Suprapubic skin (tissue), 4 donors: ENCODE measurements at regions not wholly inside any gene's neighbourhood (a gene's known extent, or its start where the extent isn't known, plus 50 kb on each side); places are given as distances from the start of the nearest gene placed in this dataset.

Source experiments
- DNase-seq, 2 donors: peaks; one replicate each; pipeline ENCODE4 v3.0.0-alpha.2; 2019; ENCODE audit warnings: low spot score in 2 of 2
- H3K27ac ChIP-seq: fragments of 200-600 bp; sonication (generic); one replicate; pipeline ENCODE4 v1.5.1; 2019
- H3K27me3 ChIP-seq: fragments of 200-600 bp; sonication (generic); one replicate; pipeline ENCODE4 v1.5.1; 2019
- H3K36me3 ChIP-seq: fragments of 200-600 bp; sonication (generic); one replicate; pipeline ENCODE4 v1.5.1; 2019
- H3K4me1 ChIP-seq: fragments of 200-600 bp; sonication (generic); one replicate; pipeline ENCODE4 v1.5.1; 2019
- H3K4me3 ChIP-seq: fragments of 200-600 bp; sonication (generic); one replicate; pipeline ENCODE4 v1.5.1; 2019; ENCODE audit warnings: mild to moderate bottlenecking
- H3K9me3 ChIP-seq: fragments of 200-600 bp; sonication (generic); one replicate; pipeline ENCODE4 v1.5.1; 2019
- EP300 ChIP-seq: sonication (generic); formaldehyde crosslinking; IDR thresholded peaks from one replicate; pipeline ENCODE4 v1.6.1; 2017; ENCODE audit warnings: antibody characterized with exemption
- POLR2A ChIP-seq, 2 donors: fragments of 450-650 bp; IDR thresholded peaks; one replicate each; pipeline ENCODE4 v1.6.1; 2017; ENCODE audit warnings: antibody characterized with exemption in 2 of 2, mild to moderate bottlenecking in 2 of 2, moderate library complexity in 2 of 2
- POLR2AphosphoS5 ChIP-seq, 3 donors: sonication (generic); formaldehyde crosslinking; IDR thresholded peaks; one replicate each; pipeline ENCODE4 v1.6.1; 2017; ENCODE audit warnings: antibody characterized with exemption in 3 of 3
- WGBS: methylation state at CpG from one replicate; pipeline ENCODE4 v1.1.5; 2018; 5-methylcytosine and 5-hydroxymethylcytosine counted together
- TF ChIP-seq, protein P1 (sequence below), 2 donors: fragments of 200-600 bp in 1 of 2; fragments of 450-650 bp in 1 of 2; sonication (generic) in 1 of 2; IDR thresholded peaks; one replicate each; pipeline ENCODE4 v1.5.1; 2016 to 2019; ENCODE audit warnings: antibody characterized with exemption in 2 of 2, mild to moderate bottlenecking in 1 of 2, moderate library complexity in 1 of 2

- Histone ChIP-seq H3K4me3 (no peak overlapping the region), H3K27ac (no peak overlapping the region), H3K4me1 (no peaks in the 10 kb centered on the region), H3K27me3 (no peaks in the 10 kb centered on the region), H3K36me3 (no peaks in the 10 kb centered on the region), H3K9me3 (no peaks in the 10 kb centered on the region)
- TF ChIP-seq, protein P1, sequence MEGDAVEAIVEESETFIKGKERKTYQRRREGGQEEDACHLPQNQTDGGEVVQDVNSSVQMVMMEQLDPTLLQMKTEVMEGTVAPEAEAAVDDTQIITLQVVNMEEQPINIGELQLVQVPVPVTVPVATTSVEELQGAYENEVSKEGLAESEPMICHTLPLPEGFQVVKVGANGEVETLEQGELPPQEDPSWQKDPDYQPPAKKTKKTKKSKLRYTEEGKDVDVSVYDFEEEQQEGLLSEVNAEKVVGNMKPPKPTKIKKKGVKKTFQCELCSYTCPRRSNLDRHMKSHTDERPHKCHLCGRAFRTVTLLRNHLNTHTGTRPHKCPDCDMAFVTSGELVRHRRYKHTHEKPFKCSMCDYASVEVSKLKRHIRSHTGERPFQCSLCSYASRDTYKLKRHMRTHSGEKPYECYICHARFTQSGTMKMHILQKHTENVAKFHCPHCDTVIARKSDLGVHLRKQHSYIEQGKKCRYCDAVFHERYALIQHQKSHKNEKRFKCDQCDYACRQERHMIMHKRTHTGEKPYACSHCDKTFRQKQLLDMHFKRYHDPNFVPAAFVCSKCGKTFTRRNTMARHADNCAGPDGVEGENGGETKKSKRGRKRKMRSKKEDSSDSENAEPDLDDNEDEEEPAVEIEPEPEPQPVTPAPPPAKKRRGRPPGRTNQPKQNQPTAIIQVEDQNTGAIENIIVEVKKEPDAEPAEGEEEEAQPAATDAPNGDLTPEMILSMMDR (IDR thresholded peaks at IDR 0.05), result no peak
- TF ChIP-seq POLR2A (IDR thresholded peaks at IDR 0.05) (no peak), POLR2AphosphoS5 (IDR thresholded peaks at IDR 0.05) (no peak), EP300 (no peak)
- no peak for DNase-seq
- WGBS, result 49% methylated on average over 9 of the region's 9 CpGs
Observed at GRCh38 chr3:154486949-154487348, 57.0 kb upstream of the GPR149 start.

- no peaks in the 10 kb centered on the region for H3K27me3 ChIP-seq
- 65% methylated on average over 3 of the region's 3 CpGs for WGBS
- no peaks in the 10 kb centered on the region for H3K4me1 ChIP-seq
- no peaks in the 10 kb centered on the region for H3K9me3 ChIP-seq
- H3K36me3 ChIP-seq, result no peaks in the 10 kb centered on the region
- no peak overlapping the region for H3K27ac ChIP-seq
- no peak for DNase-seq
- TF ChIP-seq EP300, result no peak
- TF ChIP-seq, protein P1 (IDR thresholded peaks at IDR 0.05), result no peak
- no peak for TF ChIP-seq POLR2A (IDR thresholded peaks at IDR 0.05)
- TF ChIP-seq POLR2AphosphoS5 (IDR thresholded peaks at IDR 0.05), result no peak
- H3K4me3 ChIP-seq, result no peak overlapping the region
Observed at GRCh38 chr3:154482507-154482906, 52.5 kb upstream of the GPR149 start.

DNA sequence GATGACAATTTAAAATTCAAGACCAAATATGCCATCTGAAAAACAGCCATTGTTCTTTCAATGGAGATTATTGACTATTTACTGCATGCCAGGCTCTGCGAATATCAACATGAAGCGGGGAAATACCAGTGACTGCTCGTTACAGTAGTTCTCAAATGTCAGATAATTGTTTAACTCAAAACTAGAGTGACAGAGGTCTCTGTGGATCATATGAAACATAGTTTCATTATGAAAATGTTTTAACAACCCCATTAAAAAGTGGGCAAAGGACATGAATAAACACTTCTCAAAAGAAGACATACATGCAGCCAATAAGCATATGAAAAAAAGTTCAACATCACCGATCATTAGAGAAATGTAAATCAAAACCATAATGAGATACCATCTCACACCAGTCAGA lies 50.0 kb upstream of the GPR149 start:
- DNase-seq, result no peak
- TF ChIP-seq, protein P1 (IDR thresholded peaks at IDR 0.05), result no peak
- no peak for TF ChIP-seq POLR2AphosphoS5 (IDR thresholded peaks at IDR 0.05)
- no peak for TF ChIP-seq EP300
- TF ChIP-seq POLR2A (IDR thresholded peaks at IDR 0.05), result no peak
- 97% methylated on average over 4 of the region's 4 CpGs for WGBS

More for the DNA sequence above, 50.0 kb upstream of the GPR149 start:
- no peaks in the 10 kb centered on the region for H3K36me3 ChIP-seq
- no peaks in the 10 kb centered on the region for H3K4me1 ChIP-seq
- no peak overlapping the region for H3K27ac ChIP-seq
- no peaks in the 10 kb centered on the region for H3K27me3 ChIP-seq
- H3K9me3 ChIP-seq, result no peaks in the 10 kb centered on the region
- no peak overlapping the region for H3K4me3 ChIP-seq
